Pancreas (tissue), 10 donors: ENCODE measurements at regions not wholly inside any gene's neighbourhood (a gene's known extent, or its start where the extent isn't known, plus 50 kb on each side); places are given as distances from the start of the nearest gene placed in this dataset.

ENCODE experiments used
- ATAC-seq, 4 donors: fragments of 200-7000 bp; cut with Tn5 transposase; one replicate each; pipeline versions ENCODE4 v1.8.0 to v1.9.1; 2020; ENCODE audit warnings: mild to moderate bottlenecking in 4 of 4, moderate library complexity in 4 of 4
- DNase-seq, 6 donors: peaks; one replicate each; pipeline ENCODE4 v3.0.0-alpha.2; 2020
- FAIRE-seq: peaks from 2 replicates; lab custom pipeline; 2012; peaks lifted over from hg19 to GRCh38; lab: Jason Lieb, UNC
- H3K27ac ChIP-seq, 4 donors: fragments of 200-600 bp; sonication (generic); 1 replicate in 3 of 4; 2 replicates in 1 of 4; pipeline versions ENCODE4 v1.5.0 to v1.8.0; 2020
- H3K27me3 ChIP-seq, 4 donors: fragments of 200-600 bp; one replicate each; pipeline ENCODE4 v1.8.0; 2021
- H3K36me3 ChIP-seq, 3 donors: fragments of 200-600 bp; sonication (generic) in 1 of 3; one replicate each; pipeline versions ENCODE4 v1.5.0 to v1.8.0; 2020 to 2021
- H3K4me1 ChIP-seq, 3 donors: fragments of 200-600 bp; one replicate each; pipeline ENCODE4 v1.8.0; 2021
- H3K4me3 ChIP-seq, 4 donors: fragments of 200-600 bp; sonication (generic) in 2 of 4; one replicate each; pipeline versions ENCODE4 v1.5.0 to v1.8.0; 2020 to 2021
- H3K9me3 ChIP-seq, 4 donors: fragments of 200-600 bp; one replicate each; pipeline ENCODE4 v1.8.0; 2021
- WGBS, 2 donors: extraction: QIAGEN DNeasy Blood & Tissue Kit; methylation state at CpG; one replicate each; pipeline ENCODE4 v1.1.7; 2013; 5-methylcytosine and 5-hydroxymethylcytosine counted together
- intact Hi-C, 3 donors: fragments of 100-400 bp; cut with DNase I; formaldehyde crosslinking; loops; one replicate each; pipeline versions ENCODE4 v1.11.1 to v1.14.2; 2022
- TF ChIP-seq, protein P1 (sequence below), 4 donors: fragments of 200-600 bp; sonication (generic) in 3 of 4; IDR thresholded peaks; one replicate each; pipeline versions ENCODE4 v1.5.0 to v1.8.0; 2021; ENCODE audit warnings: antibody characterized with exemption in 4 of 4
- donor health status: healthy with polysubstance abuse.
- donor health status: DM: no; HTN: no; CAD: no; lungs with moderate emphysema.
- donor health status: DM: no; HTN: no; CAD: no.
- donor health status: control.
- donor health status: control.
- donor health status: Bipolar disorder and iron deficiency.
- donor health status: DM: yes; HTN: yes; CAD: no.
- donor health status: DM: no; HTN: no; CAD: no.
- donor health status: DM: no; HTN: no; CAD: no.
- donor health status: DM: yes; HTN: yes; CAD: no.

DNA sequence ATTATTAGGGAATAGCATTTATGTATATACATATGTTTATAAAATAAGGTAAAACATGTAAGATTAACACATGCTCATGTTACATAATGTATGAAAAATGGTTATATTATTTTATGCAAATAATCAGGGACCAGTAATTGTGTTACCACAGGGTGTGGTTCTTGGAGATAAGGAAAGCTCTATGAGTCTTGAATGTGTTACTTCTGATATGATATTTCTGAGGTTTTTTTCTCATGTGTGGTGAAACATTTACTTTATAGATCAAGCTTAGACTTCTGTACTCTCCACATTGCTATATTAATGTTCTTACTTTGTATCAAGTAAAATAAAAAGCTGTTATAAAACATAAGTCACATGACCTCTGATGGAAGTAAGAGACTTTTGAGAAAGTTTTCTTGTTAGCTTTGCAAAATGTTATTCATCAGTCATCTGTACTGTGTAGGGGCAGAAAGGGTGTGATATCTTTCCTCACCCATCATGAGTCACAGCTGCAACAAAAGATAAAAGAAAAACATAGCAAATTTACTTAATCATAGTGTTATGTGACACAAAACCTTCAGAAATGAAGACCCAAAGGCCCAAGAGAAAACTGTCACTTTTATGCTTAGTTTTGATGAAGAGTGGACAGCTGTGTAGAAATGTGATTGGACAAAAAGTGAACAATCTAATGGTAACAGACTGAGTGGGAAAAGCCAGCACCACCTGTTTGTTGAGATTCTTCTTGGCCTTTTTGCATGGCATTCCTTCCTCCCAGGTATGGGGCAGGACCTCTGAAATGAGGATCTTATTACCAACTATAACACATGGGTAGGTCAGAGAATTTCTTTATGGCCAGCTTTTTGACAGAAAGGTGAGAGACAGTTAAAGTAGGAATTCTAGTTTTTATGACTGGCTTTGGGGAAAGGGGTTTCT, 632.3 kb downstream of the PDHA2 start:
- intact Hi-C loops, result no loop called here
- TF ChIP-seq, protein P1, sequence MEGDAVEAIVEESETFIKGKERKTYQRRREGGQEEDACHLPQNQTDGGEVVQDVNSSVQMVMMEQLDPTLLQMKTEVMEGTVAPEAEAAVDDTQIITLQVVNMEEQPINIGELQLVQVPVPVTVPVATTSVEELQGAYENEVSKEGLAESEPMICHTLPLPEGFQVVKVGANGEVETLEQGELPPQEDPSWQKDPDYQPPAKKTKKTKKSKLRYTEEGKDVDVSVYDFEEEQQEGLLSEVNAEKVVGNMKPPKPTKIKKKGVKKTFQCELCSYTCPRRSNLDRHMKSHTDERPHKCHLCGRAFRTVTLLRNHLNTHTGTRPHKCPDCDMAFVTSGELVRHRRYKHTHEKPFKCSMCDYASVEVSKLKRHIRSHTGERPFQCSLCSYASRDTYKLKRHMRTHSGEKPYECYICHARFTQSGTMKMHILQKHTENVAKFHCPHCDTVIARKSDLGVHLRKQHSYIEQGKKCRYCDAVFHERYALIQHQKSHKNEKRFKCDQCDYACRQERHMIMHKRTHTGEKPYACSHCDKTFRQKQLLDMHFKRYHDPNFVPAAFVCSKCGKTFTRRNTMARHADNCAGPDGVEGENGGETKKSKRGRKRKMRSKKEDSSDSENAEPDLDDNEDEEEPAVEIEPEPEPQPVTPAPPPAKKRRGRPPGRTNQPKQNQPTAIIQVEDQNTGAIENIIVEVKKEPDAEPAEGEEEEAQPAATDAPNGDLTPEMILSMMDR (IDR thresholded peaks at IDR 0.05), result no peak
- Histone ChIP-seq H3K9me3 (peaks cover 0 to 3% (median 0%) of the 10 kb centered on the region in 4 donors), H3K36me3 (no peaks in the 10 kb centered on the region), H3K27me3 (no peaks in the 10 kb centered on the region), H3K27ac (no peak overlapping the region), H3K4me3 (no peak overlapping the region), H3K4me1 (no peaks in the 10 kb centered on the region)
- FAIRE-seq, result no peak
- no peak for DNase-seq
- no peak for ATAC-seq

DNA sequence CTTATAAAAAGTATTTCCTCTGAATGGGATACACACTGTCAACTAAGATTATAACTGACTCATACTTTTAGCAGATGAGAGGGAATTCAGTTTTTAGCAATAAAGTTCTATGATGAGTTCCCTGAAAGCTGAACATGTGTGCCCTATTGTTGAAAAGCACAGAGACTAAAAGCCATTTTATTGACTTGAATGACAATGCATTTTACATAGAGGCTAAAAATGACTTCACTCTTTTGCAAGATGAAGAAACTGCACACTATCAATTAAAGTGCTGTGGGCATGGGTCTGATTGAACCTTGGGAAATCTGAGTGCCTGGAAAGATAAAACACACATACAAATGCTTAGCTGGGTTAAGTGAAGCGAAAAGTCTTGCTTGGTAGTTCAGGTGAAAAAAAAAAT, 633.4 kb downstream of the PDHA2 start:
- Histone ChIP-seq H3K4me1 (no peaks in the 10 kb centered on the region), H3K4me3 (no peak overlapping the region), H3K27me3 (no peaks in the 10 kb centered on the region), H3K36me3 (no peaks in the 10 kb centered on the region), H3K9me3 (peaks cover 0 to 3% (median 0%) of the 10 kb centered on the region in 4 donors), H3K27ac (no peak overlapping the region)
- FAIRE-seq, result no peak
- intact Hi-C loops, result no loop called here
- DNase-seq, result no peak
- 60 to 63% methylated on average over 1 of the region's 1 CpG for WGBS, 2 donors
- no peak for ATAC-seq
- TF ChIP-seq, protein P1 (IDR thresholded peaks at IDR 0.05), result no peak

DNA sequence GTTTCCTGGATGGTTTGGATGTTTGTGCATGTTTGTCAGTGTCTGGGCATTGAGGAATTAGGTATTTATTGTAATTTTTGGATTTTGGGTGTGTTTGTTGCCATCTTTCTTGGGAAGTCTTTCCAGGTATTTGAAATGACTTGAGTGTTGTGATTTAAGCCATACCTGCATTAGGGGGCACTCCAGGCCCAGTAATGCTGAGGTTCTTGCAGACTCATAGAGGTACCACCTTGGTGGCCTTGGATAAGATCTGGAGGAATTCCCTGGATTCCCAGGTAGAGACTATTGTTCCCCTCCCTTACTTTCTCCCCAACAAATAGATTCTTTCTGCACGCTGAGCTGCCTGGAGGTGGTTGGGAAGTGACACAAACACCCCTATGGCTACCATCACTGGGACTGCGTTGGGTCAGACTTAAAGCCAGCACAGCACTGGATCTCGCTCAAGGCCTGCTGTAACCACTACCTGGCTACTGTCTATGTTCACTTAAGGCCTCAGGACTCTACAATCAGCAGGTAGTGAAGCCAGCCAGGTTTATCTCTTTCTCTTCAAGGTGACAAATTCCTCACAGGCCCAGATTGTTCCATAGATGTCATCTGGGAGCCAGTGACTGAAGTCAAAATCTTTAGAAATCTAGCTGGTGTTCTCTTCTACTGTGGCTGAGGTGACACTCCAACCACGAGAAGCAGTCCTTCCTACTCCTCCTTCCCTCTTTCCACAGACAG, 643.6 kb downstream of the PDHA2 start:
- Histone ChIP-seq H3K27ac (no peak overlapping the region), H3K27me3 (no peaks in the 10 kb centered on the region), H3K4me1 (no peaks in the 10 kb centered on the region), H3K9me3 (no peaks in the 10 kb centered on the region), H3K4me3 (no peak overlapping the region), H3K36me3 (no peaks in the 10 kb centered on the region)
- FAIRE-seq (no peak), DNase-seq (no peak), ATAC-seq (peak in 1 of 4 donors; percentile 36)
- 74 to 80% methylated on average over 4 of the region's 4 CpGs for WGBS, 2 donors
- TF ChIP-seq, protein P1 (IDR thresholded peaks at IDR 0.05), result no peak
- intact Hi-C loops, result no loop called here

DNA sequence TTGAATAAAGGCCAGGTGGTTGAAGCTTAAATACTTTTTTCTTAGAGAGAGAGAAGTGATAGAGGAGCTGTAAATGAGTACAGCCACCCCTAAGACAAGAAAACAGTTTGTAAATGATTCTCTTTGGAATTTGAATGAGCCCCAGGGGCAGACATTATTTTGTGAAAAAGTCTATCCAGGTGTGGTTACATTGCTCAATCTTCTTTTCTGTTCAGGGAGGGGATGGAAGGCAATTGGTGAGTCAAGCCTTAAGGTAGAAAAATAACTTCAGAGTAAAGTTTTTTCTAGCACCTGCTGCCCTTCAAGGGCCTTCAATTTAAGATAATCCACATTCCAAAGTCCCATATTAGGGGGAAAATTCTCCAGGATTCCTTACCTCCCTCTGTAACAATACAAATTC, 646.7 kb downstream of the PDHA2 start:
- Histone ChIP-seq H3K9me3 (no peaks in the 10 kb centered on the region), H3K27me3 (no peaks in the 10 kb centered on the region), H3K27ac (no peak overlapping the region), H3K4me1 (no peaks in the 10 kb centered on the region), H3K4me3 (no peak overlapping the region), H3K36me3 (no peaks in the 10 kb centered on the region)
- TF ChIP-seq, protein P1 (IDR thresholded peaks at IDR 0.05), result no peak
- FAIRE-seq, result no peak
- intact Hi-C loops, result no loop called here
- no peak for DNase-seq
- ATAC-seq, result no peak
